ENCODE measurements at regions not wholly inside any gene's neighbourhood (a gene's known extent, or its start where the extent isn't known, plus 50 kb on each side); places are given as distances from the start of the nearest gene placed in this dataset.
"Not testable (repeated sequence)": the region's sequence is repeated elsewhere in the genome, so short reads cannot be mapped to it uniquely, and the experiment has no call there.

DNA sequence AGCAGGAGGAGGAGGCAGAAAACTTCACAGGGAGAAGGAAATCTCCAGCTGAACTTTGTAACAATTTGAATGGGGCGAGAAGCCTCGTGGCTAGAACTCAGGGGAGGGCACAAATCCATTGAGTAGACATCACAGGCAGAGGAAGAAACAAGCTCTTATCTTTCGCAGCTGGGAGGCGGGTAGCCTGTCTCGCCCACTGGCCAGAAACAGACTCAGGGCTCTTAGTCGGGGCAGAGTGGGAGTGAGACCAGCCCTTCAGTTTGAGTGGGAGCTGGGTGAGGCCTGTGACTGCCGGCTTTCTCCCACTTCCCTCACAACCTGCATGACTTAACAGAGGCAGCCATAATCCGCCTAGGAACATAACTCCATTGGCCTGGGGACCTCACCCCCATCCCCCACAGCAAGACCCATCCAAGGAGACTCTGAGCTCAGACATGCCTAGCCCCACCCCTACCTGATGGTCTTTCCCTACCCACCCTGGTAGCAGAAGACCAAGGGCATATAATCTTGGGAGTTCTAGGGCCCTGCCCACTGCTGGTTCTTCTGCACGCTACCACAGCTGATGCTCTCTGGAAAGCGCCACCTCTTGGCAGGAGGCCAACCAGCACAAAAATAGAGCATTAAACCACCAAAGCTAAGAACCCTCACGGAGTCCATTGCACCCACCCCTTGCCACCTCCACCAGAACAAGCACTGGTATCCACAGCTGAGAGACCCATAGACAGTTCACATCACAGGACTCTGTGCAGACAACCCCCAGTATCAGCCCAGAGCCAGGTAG is 77.8 kb upstream of the LMNTD1 start:
- not testable (repeated sequence) for TF ChIP-seq SP1 (IDR thresholded peaks at IDR 0.05); GABPA (IDR thresholded peaks at IDR 0.05 in 1 of 2, conservative IDR thresholded peaks at IDR 0.05 in 1 of 2); RAD21 (IDR thresholded peaks at IDR 0.05); HNF4G (IDR thresholded peaks at IDR 0.05); NR2F2 (IDR thresholded peaks at IDR 0.05); FOXA2 (IDR thresholded peaks at IDR 0.05); EGR1 (IDR thresholded peaks at IDR 0.05; ENCODE audit: low read depth in 2 of 2); TAF1 (conservative IDR thresholded peaks at IDR 0.05)
- TF ChIP-seq, protein P1, sequence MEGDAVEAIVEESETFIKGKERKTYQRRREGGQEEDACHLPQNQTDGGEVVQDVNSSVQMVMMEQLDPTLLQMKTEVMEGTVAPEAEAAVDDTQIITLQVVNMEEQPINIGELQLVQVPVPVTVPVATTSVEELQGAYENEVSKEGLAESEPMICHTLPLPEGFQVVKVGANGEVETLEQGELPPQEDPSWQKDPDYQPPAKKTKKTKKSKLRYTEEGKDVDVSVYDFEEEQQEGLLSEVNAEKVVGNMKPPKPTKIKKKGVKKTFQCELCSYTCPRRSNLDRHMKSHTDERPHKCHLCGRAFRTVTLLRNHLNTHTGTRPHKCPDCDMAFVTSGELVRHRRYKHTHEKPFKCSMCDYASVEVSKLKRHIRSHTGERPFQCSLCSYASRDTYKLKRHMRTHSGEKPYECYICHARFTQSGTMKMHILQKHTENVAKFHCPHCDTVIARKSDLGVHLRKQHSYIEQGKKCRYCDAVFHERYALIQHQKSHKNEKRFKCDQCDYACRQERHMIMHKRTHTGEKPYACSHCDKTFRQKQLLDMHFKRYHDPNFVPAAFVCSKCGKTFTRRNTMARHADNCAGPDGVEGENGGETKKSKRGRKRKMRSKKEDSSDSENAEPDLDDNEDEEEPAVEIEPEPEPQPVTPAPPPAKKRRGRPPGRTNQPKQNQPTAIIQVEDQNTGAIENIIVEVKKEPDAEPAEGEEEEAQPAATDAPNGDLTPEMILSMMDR (IDR thresholded peaks at IDR 0.05; ENCODE audit: low read depth, low read length, missing input control) = not testable (repeated sequence)
- TF ChIP-seq, protein P2, sequence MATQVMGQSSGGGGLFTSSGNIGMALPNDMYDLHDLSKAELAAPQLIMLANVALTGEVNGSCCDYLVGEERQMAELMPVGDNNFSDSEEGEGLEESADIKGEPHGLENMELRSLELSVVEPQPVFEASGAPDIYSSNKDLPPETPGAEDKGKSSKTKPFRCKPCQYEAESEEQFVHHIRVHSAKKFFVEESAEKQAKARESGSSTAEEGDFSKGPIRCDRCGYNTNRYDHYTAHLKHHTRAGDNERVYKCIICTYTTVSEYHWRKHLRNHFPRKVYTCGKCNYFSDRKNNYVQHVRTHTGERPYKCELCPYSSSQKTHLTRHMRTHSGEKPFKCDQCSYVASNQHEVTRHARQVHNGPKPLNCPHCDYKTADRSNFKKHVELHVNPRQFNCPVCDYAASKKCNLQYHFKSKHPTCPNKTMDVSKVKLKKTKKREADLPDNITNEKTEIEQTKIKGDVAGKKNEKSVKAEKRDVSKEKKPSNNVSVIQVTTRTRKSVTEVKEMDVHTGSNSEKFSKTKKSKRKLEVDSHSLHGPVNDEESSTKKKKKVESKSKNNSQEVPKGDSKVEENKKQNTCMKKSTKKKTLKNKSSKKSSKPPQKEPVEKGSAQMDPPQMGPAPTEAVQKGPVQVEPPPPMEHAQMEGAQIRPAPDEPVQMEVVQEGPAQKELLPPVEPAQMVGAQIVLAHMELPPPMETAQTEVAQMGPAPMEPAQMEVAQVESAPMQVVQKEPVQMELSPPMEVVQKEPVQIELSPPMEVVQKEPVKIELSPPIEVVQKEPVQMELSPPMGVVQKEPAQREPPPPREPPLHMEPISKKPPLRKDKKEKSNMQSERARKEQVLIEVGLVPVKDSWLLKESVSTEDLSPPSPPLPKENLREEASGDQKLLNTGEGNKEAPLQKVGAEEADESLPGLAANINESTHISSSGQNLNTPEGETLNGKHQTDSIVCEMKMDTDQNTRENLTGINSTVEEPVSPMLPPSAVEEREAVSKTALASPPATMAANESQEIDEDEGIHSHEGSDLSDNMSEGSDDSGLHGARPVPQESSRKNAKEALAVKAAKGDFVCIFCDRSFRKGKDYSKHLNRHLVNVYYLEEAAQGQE (IDR thresholded peaks at IDR 0.05) = not testable (repeated sequence)

Data from liver (tissue), 3 donors.